SH-SY5Y (cell line): ENCODE measurements at regions not wholly inside any gene's neighbourhood (a gene's known extent, or its start where the extent isn't known, plus 50 kb on each side); places are given as distances from the start of the nearest gene placed in this dataset.

ENCODE experiments used
- GATA2 ChIP-seq: IDR thresholded peaks from 2 replicates; pipeline ENCODE4 v1.6.1; 2011; ENCODE audit warnings: mild to moderate bottlenecking, low read depth, low read length
- GATA3 ChIP-seq: IDR thresholded peaks from 2 replicates; pipeline ENCODE4 v1.6.1; 2011; ENCODE audit warnings: low read depth, mild to moderate bottlenecking, low read length, moderate library complexity

DNA sequence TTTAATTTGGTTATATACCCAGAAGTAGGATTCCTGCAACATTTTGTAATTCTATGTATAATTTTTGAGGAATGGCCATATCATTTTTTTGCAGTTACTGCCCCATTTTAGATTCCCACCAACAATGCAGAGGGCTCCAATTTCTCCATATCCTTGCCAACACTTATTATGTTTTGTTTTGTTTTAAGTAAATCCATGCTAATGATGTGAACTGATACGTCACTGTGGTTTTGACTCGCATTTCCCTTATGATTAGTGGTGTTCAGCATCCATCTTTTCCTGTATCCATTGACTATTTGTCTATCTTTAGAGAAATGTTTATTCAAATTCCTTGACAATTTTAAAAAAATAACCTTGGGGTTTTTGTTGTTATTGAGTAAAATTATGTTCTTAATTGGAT, 826.4 kb downstream of the CDH11 start:
- TF ChIP-seq GATA2 (no peak), GATA3 (no peak)
